Endothelial cell of umbilical vein (primary cell): ENCODE measurements at regions not wholly inside any gene's neighbourhood (a gene's known extent, or its start where the extent isn't known, plus 50 kb on each side); places are given as distances from the start of the nearest gene placed in this dataset.

ENCODE experiments used
- BruUV-seq: library from RNA; stranded (reverse); fragments of 400-500 nt; replicated peaks from 2 replicates; lab custom pipeline; 2021; lab: Mats Ljungman, UMichigan
- CTCF ChIA-PET: fragments of 300-600, 350-600 bp; sonication (Branson Sonifier 250); formaldehyde crosslinking; loops from one replicate; lab custom pipeline; 2021; ENCODE audit warnings: antibody characterized with exemption, inconsistent platforms; lab: Charles Lee
- POLR2A ChIA-PET: fragments of 300-600, 350-600 bp; sonication (Branson Sonifier 250); formaldehyde crosslinking; loops from one replicate; lab custom pipeline; 2021; ENCODE audit warnings: antibody characterized with exemption, inconsistent platforms; lab: Charles Lee
- DNase-seq: peaks from one replicate; pipeline ENCODE4 v3.0.0-alpha.2; 2011; ENCODE audit warnings: low read depth, low spot score
- FAIRE-seq: peaks from 2 replicates; lab custom pipeline; 2011; peaks lifted over from hg19 to GRCh38; lab: Jason Lieb, UNC
- H2AFZ ChIP-seq: 2 replicates; pipeline ENCODE4 v1.6.0; 2012; ENCODE audit warnings: low read depth, low read length, control low read depth, inconsistent platforms
- H3K27ac ChIP-seq: 2 replicates; pipeline ENCODE4 v1.5.1; 2011; ENCODE audit warnings: low read depth, mild to moderate bottlenecking, control low read depth, low read length, moderate library complexity; ENCODE audit not compliant: insufficient read depth
- H3K27me3 ChIP-seq, 2 experiments: 2 replicates each; pipeline versions ENCODE4 v1.6.0 to v1.6.1; 2011; ENCODE audit warnings: low read length in 2 of 2, mixed read lengths in 1 of 2; ENCODE audit not compliant: control insufficient read depth in 2 of 2, insufficient read depth in 2 of 2
- H3K36me3 ChIP-seq, 2 experiments: 2 replicates in 1 of 2; 3 replicates in 1 of 2; pipeline ENCODE4 v1.5.1; 2011; ENCODE audit warnings: low read length in 2 of 2, mild to moderate bottlenecking in 1 of 2, moderate library complexity in 1 of 2; ENCODE audit not compliant: control insufficient read depth in 2 of 2, insufficient read depth in 2 of 2; ENCODE audit errors: extremely low read depth in 1 of 2
- H3K4me1 ChIP-seq: 3 replicates; pipeline ENCODE4 v1.5.1; 2011; ENCODE audit warnings: mild to moderate bottlenecking, low read length; ENCODE audit not compliant: control insufficient read depth, insufficient read depth; ENCODE audit errors: extremely low read depth
- H3K4me2 ChIP-seq: 2 replicates; pipeline ENCODE4 v1.6.1; 2011; ENCODE audit warnings: low read length, control low read depth, mixed read lengths; ENCODE audit not compliant: insufficient read depth
- H3K4me3 ChIP-seq, 3 experiments: fragments of 200-600 bp in 1 of 3; sonication (generic), shearing (Covaris generic) in 1 of 3; replicated peaks in 1 of 3; 2 replicates each; pipeline ENCODE4 v1.5.1; 2011 to 2016; ENCODE audit warnings: control low read depth in 3 of 3, low read length in 3 of 3, mild to moderate bottlenecking in 2 of 3, inconsistent platforms in 1 of 3, low read depth in 1 of 3, moderate library complexity in 1 of 3; ENCODE audit not compliant: insufficient read depth in 1 of 3
- H3K79me2 ChIP-seq: 2 replicates; pipeline ENCODE4 v1.6.0; 2012; ENCODE audit warnings: low read length, inconsistent platforms; ENCODE audit not compliant: control insufficient read depth, insufficient read depth
- H3K9ac ChIP-seq: replicated peaks from 2 replicates; pipeline ENCODE3; 2011; ENCODE audit warnings: low read length, control low read depth; ENCODE audit not compliant: insufficient read depth; ENCODE audit errors: extremely low read depth
- H3K9me1 ChIP-seq: replicated peaks from 3 replicates; pipeline ENCODE4 v1.6.0; 2011; ENCODE audit warnings: mild to moderate bottlenecking, low read length; ENCODE audit not compliant: control insufficient read depth, insufficient read depth; ENCODE audit errors: extremely low read depth
- H3K9me3 ChIP-seq: replicated peaks from 2 replicates; pipeline ENCODE4 v1.5.1; 2012; ENCODE audit warnings: low read length, inconsistent platforms; ENCODE audit not compliant: control insufficient read depth, insufficient read depth
- H4K20me1 ChIP-seq: replicated peaks from 2 replicates; pipeline ENCODE3; 2011; ENCODE audit warnings: mild to moderate bottlenecking, low read length; ENCODE audit not compliant: control insufficient read depth, insufficient read depth; ENCODE audit errors: extremely low read depth
- CTCF ChIP-seq, 2 donors: IDR thresholded peaks; 1 replicate in 1 of 2; 2 replicates in 1 of 2; pipeline ENCODE4 v1.5.1; 2011; ENCODE audit warnings: low read length in 2 of 2, mild to moderate bottlenecking in 2 of 2, moderate library complexity in 2 of 2, control low read depth in 1 of 2, inconsistent platforms in 1 of 2, low read depth in 1 of 2; ENCODE audit not compliant: insufficient read depth in 1 of 2; ENCODE audit errors: extremely low read depth in 1 of 2
- EZH2 ChIP-seq: IDR thresholded peaks from 2 replicates; pipeline ENCODE4 v1.6.1; 2012; ENCODE audit warnings: borderline replicate concordance, low read depth, mild to moderate bottlenecking, moderate library complexity, low read length, inconsistent platforms; ENCODE audit not compliant: severe bottlenecking
- FOS ChIP-seq: IDR thresholded peaks from 2 replicates; pipeline ENCODE4 v1.6.1; 2011; ENCODE audit warnings: mild to moderate bottlenecking, low read length, moderate library complexity, borderline replicate concordance; ENCODE audit not compliant: insufficient read depth
- GATA2 ChIP-seq: IDR thresholded peaks from 2 replicates; pipeline ENCODE4 v1.7.0; 2011; ENCODE audit warnings: low read depth, mild to moderate bottlenecking, moderate library complexity, mixed read lengths, low read length; ENCODE audit not compliant: insufficient read length, insufficient read depth
- JUN ChIP-seq: IDR thresholded peaks from 2 replicates; pipeline ENCODE4 v1.6.1; 2011; ENCODE audit warnings: borderline replicate concordance, low read depth; ENCODE audit not compliant: insufficient read length, insufficient read depth
- MAX ChIP-seq: IDR thresholded peaks from 2 replicates; pipeline ENCODE4 v1.6.1; 2011; ENCODE audit not compliant: insufficient read depth, insufficient read length
- MYC ChIP-seq: IDR thresholded peaks from one replicate; pipeline ENCODE4 v1.6.1; 2011; ENCODE audit warnings: mild to moderate bottlenecking, low read depth, low read length
- POLR2A ChIP-seq: IDR thresholded peaks from 2 replicates; pipeline ENCODE4 v1.6.1; 2012; ENCODE audit warnings: low read depth, mild to moderate bottlenecking, control low read depth, low read length
- POLR2AphosphoS5 ChIP-seq: IDR thresholded peaks from 2 replicates; pipeline ENCODE4 v1.6.1; 2012; ENCODE audit warnings: low read depth, mild to moderate bottlenecking, control low read depth, low read length, moderate library complexity; ENCODE audit not compliant: insufficient read depth
- dilution Hi-C: fragments of 300-500 bp; cut with MboI; formaldehyde crosslinking; loops from one replicate; pipeline ENCODE4 v1.15.0; 2019; ENCODE audit warnings: low sequenced_read_pairs; ENCODE audit not compliant: extremely low pct_ligation_motif_present
- intact Hi-C: fragments of 100-400 bp; cut with micrococcal nuclease; formaldehyde crosslinking; loops from one replicate; pipeline ENCODE4 v1.10.0; 2022

- dilution Hi-C loops = no loop called here
- Histone ChIP-seq H3K4me1 (peaks cover 27% of the 10 kb centered on the region), H3K36me3 (peaks cover 0 to 8% of the 10 kb centered on the region in 2 experiments), H3K27ac (no peak overlapping the region), H3K79me2 (no peaks in the 10 kb centered on the region), H3K9ac (no peak overlapping the region), H3K9me1 (no peaks in the 10 kb centered on the region), H4K20me1 (no peaks in the 10 kb centered on the region), H3K4me3 (no peak overlapping the region), H2AFZ (no peak overlapping the region), H3K9me3 (no peaks in the 10 kb centered on the region), H3K27me3 (no peaks in the 10 kb centered on the region), H3K4me2 (no peak overlapping the region)
- no peak for DNase-seq
- intact Hi-C loops = no loop called here
- POLR2A ChIA-PET = no interaction called here
- CTCF ChIA-PET = no interaction called here
- FAIRE-seq = no peak
- TF ChIP-seq POLR2A (no peak), GATA2 (no peak), MAX (no peak), POLR2AphosphoS5 (no peak), JUN (no peak), MYC (no peak), EZH2 (no peak), CTCF (IDR thresholded peaks at IDR 0.05; ENCODE audit: extremely low read depth in 1 of 2, insufficient read depth in 1 of 2, low read depth in 1 of 2, low read length in 2 of 2) (no peak), FOS (no peak)
- BruUV-seq = no TSS peak
Measured at GRCh38 chr12:124438437-124439056, 128.9 kb downstream of the NCOR2 start.
